ENCODE measurements at regions not wholly inside any gene's neighbourhood (a gene's known extent, or its start where the extent isn't known, plus 50 kb on each side); places are given as distances from the start of the nearest gene placed in this dataset.

DNA sequence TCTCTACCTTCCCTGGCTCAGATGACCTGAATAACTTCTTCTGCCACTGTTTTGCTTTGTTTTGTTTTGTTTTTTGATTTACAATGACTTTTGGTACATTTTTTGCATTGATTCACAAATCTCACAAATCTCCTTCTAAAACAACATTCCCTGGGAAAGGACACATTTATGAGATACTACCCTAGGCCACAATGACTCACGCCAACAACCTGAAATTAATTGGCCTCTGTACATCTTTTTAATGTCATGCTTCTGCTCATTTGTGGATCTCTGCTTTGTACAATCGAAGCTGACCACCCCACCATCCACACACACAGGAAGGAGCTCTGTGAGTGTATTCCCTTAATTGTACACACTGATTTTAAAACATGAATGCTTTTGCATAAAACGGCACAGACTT is 156.7 kb upstream of the PFKP start:
- TF ChIP-seq, protein P1, sequence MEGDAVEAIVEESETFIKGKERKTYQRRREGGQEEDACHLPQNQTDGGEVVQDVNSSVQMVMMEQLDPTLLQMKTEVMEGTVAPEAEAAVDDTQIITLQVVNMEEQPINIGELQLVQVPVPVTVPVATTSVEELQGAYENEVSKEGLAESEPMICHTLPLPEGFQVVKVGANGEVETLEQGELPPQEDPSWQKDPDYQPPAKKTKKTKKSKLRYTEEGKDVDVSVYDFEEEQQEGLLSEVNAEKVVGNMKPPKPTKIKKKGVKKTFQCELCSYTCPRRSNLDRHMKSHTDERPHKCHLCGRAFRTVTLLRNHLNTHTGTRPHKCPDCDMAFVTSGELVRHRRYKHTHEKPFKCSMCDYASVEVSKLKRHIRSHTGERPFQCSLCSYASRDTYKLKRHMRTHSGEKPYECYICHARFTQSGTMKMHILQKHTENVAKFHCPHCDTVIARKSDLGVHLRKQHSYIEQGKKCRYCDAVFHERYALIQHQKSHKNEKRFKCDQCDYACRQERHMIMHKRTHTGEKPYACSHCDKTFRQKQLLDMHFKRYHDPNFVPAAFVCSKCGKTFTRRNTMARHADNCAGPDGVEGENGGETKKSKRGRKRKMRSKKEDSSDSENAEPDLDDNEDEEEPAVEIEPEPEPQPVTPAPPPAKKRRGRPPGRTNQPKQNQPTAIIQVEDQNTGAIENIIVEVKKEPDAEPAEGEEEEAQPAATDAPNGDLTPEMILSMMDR (IDR thresholded peaks at IDR 0.05; ENCODE audit: low read depth, low read length) = no peak
- no peak overlapping the region for H3K4me3 ChIP-seq (ENCODE audit: low read depth, low read length)

DNA sequence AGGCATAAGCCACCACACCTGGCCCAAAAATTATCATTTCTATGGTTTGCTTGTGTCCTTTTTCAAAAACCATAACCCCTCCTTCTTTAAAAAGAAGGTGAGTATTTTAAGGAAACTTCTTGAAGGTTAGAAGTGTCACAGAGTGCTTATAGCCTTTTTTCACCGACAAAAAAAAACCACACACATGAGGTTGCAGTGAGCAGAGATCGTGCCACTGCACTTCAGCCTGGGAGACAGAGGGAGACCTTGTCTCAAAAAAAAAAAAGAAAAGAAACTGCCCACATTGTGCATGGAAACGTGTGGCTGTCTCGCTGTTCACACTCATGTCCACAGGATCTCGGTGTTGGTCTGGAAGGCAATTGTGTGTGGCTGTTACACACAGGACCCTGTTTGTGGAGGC is 157.4 kb upstream of the PFKP start:
- no peak overlapping the region for H3K4me3 ChIP-seq (ENCODE audit: low read depth, low read length)
- TF ChIP-seq, protein P1 (IDR thresholded peaks at IDR 0.05; ENCODE audit: low read depth, low read length) = no peak

DNA sequence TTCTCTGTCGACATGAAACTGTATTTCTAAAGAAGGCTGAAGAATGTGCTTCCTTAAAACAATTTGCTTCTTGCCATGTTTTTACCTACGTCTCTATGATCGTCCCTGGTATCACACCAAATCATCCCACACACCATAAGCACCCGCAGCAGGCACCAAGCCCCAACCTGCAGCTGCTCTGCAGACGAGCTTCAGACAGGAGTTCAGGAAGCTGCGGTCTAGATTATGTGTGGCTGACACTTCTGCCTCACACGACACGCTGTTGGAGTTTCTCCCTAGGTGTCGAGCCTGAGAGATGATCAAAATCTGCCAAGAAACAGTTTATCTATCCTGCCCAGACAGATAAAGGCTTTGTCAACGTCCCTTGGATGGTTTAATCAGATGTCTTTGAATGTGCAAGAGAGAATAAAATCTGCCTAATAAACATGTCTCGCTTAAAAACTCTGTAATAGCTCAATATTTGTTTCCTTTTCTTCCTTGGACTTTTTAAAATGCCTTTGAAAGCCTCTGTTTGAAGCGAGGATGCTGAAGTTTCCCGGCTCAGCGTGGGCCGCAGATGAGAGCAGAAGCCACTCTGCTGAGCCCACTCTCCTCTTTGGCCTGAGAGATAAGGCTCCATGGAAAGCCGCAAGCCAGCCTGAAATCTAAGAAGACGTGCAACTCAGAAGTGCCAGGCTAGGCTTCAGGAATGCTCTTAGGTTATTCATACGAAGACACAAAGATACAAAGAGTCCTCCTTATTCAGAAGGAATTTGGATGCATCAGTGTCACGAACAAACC is 158.3 kb upstream of the PFKP start:
- TF ChIP-seq, protein P1 (IDR thresholded peaks at IDR 0.05; ENCODE audit: low read depth, low read length) = no peak
- H3K4me3 ChIP-seq (ENCODE audit: low read depth, low read length) = no peak overlapping the region

DNA sequence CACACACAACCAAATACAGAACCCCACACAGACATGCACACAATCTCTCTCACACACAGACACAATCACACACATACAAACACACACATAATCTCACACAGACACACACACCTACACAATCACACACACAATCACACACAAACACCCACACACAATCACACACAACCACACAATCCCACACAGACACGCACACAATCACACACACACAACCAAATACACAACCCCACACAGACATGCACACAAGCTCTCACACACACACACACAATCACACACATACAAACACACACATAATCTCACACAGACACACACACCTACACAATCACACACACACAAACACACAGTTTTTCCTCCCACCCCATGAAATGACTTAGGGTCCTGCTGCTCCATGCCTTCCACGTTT is 160.4 kb upstream of the PFKP start:
- TF ChIP-seq, protein P1 (IDR thresholded peaks at IDR 0.05; ENCODE audit: low read depth, low read length) = no peak
- H3K4me3 ChIP-seq (ENCODE audit: low read depth, low read length) = no peak overlapping the region

DNA sequence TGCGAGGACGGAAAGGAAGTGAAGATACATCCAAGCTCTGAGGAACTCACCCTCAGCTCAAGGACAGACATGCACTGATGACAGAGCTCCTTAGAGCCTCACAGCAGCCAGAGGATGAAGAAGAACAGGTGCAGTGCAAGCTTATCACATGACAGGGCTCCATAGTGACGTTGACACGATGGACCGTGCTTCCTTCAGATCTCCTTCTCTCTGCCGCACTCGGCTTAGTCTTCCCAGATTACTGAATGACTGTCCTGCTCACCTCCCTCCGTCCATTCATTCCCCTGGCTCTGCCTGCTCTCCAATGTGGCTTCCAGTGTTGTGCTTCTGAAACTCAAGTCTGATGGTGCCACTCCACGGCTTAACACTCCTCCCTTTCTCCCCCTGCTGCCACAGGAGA is 161.5 kb upstream of the PFKP start:
- no peak overlapping the region for H3K4me3 ChIP-seq (ENCODE audit: low read depth, low read length)
- TF ChIP-seq, protein P1 (IDR thresholded peaks at IDR 0.05; ENCODE audit: low read depth, low read length) = no peak

DNA sequence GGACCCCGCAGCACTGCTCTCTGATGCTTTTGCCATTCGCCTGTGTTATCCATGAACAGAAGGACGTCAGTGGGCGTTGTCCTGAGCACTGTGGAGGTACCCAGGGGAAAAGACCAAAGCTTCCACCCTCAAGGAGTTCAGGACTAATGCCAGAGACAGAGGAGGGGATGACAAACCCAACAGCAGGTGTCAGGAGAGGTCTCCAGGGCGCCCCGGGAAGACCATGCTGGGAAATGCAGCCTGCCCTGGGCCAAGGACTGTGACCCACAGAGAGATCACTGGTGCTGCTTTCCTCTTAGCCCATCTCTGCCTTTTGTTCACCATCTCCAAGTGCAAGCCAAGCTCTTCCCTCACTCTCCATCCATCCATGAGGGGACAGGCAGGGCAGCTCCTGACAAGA is 166.8 kb upstream of the PFKP start:
- TF ChIP-seq, protein P1 (IDR thresholded peaks at IDR 0.05; ENCODE audit: low read depth, low read length) = no peak

DNA sequence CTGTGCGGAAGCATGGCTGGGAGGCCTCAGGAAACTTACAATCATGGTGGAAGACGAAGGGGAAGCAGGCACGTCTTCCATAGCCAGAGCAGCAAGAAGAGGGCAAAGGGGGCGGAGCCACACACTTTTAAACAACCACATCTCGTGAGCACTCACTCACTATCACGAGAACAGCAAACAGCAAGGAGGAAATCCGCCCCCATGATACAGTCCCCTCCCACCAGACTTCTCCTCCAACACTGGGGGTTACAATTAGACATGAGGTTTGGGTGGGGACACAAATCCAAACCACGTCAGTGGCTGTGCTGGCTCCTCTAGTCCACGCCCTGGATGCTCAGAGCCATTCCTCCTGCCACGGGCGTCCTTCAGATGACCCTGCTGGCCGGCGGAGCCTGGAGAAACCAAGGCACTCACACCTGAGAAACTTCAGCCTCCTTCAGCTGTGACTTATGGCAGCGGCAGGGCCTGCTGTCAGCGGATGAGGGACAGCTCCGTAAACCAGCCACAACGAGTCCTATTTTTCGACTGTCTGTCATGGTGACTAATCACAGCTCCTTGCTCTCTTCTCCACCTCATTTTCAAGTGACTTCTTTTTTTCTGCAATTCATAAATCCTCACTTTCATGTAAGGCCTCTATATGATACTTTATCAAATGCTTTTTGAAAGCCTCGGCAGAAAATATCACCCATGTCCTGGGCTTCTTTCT is 167.9 kb upstream of the PFKP start:
- no peak overlapping the region for H3K4me3 ChIP-seq (ENCODE audit: low read depth, low read length)
- TF ChIP-seq, protein P1 (IDR thresholded peaks at IDR 0.05; ENCODE audit: low read depth, low read length) = no peak

More for the DNA sequence above, 166.8 kb upstream of the PFKP start:
- H3K4me3 ChIP-seq (ENCODE audit: low read depth, low read length) = no peak overlapping the region

Data from WI38 (cell line).